GM12875 (cell line): ENCODE measurements at regions not wholly inside any gene's neighbourhood (a gene's known extent, or its start where the extent isn't known, plus 50 kb on each side); places are given as distances from the start of the nearest gene placed in this dataset.

Experiments used
- H3K4me3 ChIP-seq: one replicate; pipeline ENCODE4 v1.5.1; 2011; ENCODE audit warnings: low read depth, low read length, control low read depth
- CTCF ChIP-seq: IDR thresholded peaks from 2 replicates; pipeline ENCODE4 v1.5.1; 2011; ENCODE audit warnings: low read depth, mild to moderate bottlenecking, control low read depth, inconsistent platforms, low read length, moderate library complexity, borderline replicate concordance; ENCODE audit not compliant: insufficient read depth

DNA sequence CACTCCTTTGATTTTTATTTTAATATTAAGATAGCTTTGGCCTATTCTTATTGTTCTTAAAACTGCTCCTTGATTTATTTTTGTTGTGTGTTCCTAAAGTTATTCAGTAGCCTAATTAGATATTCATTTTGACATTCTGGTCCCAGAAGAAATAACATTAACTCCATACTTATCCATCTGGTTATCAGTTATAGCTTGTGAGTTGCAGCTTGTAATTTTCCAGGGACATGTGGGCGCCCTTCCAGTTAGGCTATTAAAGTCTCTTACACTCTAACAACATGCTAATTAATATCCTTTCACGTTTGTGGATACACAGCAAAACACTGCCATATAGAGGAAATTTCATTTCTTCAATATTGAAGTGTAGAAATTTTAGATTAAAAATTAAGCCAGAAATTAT lies 987.5 kb downstream of the HACE1 start:
- no peak overlapping the region for H3K4me3 ChIP-seq
- TF ChIP-seq CTCF, result no peak

DNA sequence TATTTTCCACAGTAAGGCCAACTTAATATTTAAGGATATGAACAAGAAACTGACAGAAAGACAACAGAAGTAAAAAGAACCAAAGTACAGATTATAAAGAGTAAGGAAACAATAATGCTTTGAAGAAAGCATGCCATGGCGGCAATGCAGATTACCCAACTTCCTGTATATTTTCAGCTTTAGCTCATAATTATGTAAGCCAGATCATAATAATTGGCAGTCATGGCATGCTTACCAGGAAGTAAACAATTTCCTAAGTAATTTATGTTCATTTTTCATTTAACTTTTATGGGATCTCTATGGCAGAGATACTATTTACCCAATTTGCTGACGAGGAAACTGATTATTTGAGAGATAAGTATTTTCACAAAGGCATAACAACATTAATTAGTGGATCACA lies 988.7 kb downstream of the HACE1 start:
- H3K4me3 ChIP-seq, result no peak overlapping the region
- no peak for TF ChIP-seq CTCF

DNA sequence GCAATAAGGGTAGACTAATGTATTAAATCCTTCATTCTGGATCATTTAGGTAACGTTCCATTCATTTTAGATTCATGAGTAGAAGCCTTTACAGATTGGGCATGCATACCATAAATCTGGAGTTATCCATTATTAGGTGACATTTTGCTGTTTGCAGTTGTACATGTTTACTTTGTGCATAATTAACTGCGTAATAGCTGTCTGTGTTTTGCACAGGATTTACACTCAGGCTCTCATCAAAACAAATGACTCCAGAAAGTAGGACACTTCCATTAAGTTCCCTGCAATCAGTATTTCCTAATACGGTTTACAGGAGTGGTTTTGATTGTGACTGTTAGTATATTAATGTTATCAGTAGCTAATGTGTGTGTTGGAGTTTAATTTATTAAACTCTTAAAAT lies 997.4 kb downstream of the HACE1 start:
- H3K4me3 ChIP-seq, result no peak overlapping the region
- TF ChIP-seq CTCF, result no peak

DNA sequence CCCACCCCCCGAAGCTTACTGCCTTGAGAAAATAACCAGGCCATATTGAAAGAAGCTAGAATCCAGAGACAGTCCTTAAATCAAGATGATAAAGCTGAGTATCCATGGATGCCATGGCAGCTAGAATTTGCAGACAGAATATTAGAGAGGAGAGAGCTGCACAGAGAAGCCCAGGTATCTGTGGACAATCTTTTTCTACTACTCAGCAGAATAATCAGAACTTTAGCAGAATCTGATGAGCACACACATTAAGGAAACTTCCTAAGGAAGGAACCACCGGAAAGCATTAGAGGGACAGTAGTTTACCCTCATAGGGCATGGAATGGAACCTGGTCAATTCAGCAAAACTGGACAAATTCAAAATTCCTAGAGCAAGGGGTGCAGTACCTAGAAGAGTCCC lies 1001.7 kb downstream of the HACE1 start:
- TF ChIP-seq CTCF, result no peak
- H3K4me3 ChIP-seq, result no peak overlapping the region

DNA sequence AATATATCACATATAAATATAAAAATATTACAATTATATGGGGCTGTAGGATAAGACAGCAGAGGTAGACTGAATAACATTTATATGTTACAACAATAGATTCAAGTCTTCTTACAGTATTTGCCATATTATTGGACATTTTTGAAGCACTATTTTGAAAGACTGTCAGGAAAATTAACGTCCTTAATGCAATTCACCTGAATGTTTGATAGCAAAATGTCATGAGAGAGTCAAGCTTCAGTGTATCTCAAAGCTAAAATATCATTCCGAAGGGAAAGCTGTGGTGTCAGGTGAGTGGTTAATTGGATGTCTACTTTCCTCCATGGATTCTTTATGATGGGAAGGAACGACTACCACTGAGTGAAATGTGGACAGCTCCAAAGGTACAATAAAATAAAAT lies 1004.0 kb downstream of the HACE1 start:
- no peak overlapping the region for H3K4me3 ChIP-seq
- TF ChIP-seq CTCF, result no peak

DNA sequence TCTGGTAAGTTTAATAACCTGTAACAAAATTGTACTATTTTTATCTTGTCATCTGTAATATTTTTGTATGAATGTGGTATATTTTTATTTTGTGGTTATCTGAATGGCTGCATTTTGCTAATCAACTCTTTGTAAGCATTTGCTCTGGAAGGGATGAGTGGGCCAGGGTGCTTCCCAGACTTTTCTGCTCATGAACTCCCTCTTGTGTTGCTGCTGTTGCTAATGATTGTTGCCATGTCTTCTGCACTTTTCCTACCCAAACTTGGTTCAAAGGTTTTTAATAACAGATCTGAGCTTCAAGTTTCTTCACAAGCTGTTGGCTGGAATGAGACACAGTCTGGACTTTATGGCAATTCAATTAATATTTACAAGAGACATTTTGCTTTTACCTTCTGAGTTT lies 1005.7 kb downstream of the HACE1 start:
- no peak overlapping the region for H3K4me3 ChIP-seq
- no peak for TF ChIP-seq CTCF

GRCh38 chr6:103838457-103838856 lies 1021.3 kb downstream of the HACE1 start:
- H3K4me3 ChIP-seq, result no peak overlapping the region
- no peak for TF ChIP-seq CTCF
